HepG2 (cell line): ENCODE measurements at regions not wholly inside any gene's neighbourhood (a gene's known extent, or its start where the extent isn't known, plus 50 kb on each side); places are given as distances from the start of the nearest gene placed in this dataset.

ENCODE experiments used
- ATAC-seq: fragments of 200-7000 bp; cut with Tn5 transposase; 3 replicates; pipeline ENCODE4 v1.9.1; 2020; ENCODE audit warnings: mild to moderate bottlenecking, moderate library complexity
- BruUV-seq: library from RNA; stranded (reverse); fragments of 400-500 nt; replicated peaks from 2 replicates; lab custom pipeline; 2021; lab: Mats Ljungman, UMichigan
- CTCF ChIA-PET: fragments of 300-600 bp; formaldehyde crosslinking; extraction: SDS; loops from one replicate; lab custom pipeline; 2021; ENCODE audit warnings: low total read pairs, inconsistent platforms, low intra/inter-chr PET ratio; lab: Yijun Ruan, JAX
- POLR2A ChIA-PET: fragments of 350-600 bp; sonication (Branson Sonifier 250); formaldehyde crosslinking; loops from one replicate; lab custom pipeline; 2020; ENCODE audit warnings: antibody characterized with exemption, inconsistent platforms; lab: Yijun Ruan, JAX
- DNase-seq: peaks from one replicate; pipeline ENCODE4 v3.0.0-alpha.2; 2015; ENCODE audit warnings: low spot score
- FAIRE-seq: peaks from 3 replicates; lab custom pipeline; 2011; peaks lifted over from hg19 to GRCh38; lab: Jason Lieb, UNC
- H2AFZ ChIP-seq: one replicate; pipeline ENCODE4 v1.6.1; 2011; ENCODE audit warnings: low read length, inconsistent platforms
- H3K27ac ChIP-seq: fragments of 300-600 bp; 3 replicates; pipeline ENCODE4 v1.8.0; 2011; ENCODE audit warnings: mixed run types, mild to moderate bottlenecking, mixed read lengths, low read length, inconsistent platforms; ENCODE audit not compliant: insufficient read depth; ENCODE audit errors: extremely low read length
- H3K27me3 ChIP-seq, 2 experiments: fragments of 200-600 bp in 1 of 2; 2 replicates in 1 of 2; 3 replicates in 1 of 2; pipeline versions ENCODE4 v1.6.0 to v1.8.0; 2011; ENCODE audit warnings: low read length in 2 of 2, mild to moderate bottlenecking in 2 of 2, moderate library complexity in 2 of 2, inconsistent platforms in 1 of 2; ENCODE audit not compliant: insufficient read depth in 2 of 2, control insufficient read depth in 1 of 2
- H3K36me3 ChIP-seq, 2 experiments: fragments of 200-600 bp in 1 of 2; replicated peaks in 1 of 2; 2 replicates in 1 of 2; 3 replicates in 1 of 2; pipeline versions ENCODE4 v1.5.1 to v1.8.0; 2011; ENCODE audit warnings: low read length in 2 of 2, inconsistent platforms in 1 of 2; ENCODE audit not compliant: insufficient read depth in 2 of 2, control insufficient read depth in 1 of 2
- H3K4me1 ChIP-seq: 2 replicates; pipeline ENCODE4 v1.5.1; 2012; ENCODE audit warnings: low read length, inconsistent platforms; ENCODE audit not compliant: insufficient read depth
- H3K4me2 ChIP-seq: 2 replicates; pipeline ENCODE4 v1.6.0; 2011; ENCODE audit warnings: low read depth, low read length, inconsistent platforms
- H3K4me3 ChIP-seq, 3 experiments: fragments of 200-600 bp in 1 of 3; sonication (generic), shearing (Covaris generic) in 1 of 3; replicated peaks in 1 of 3; 2 replicates each; pipeline ENCODE4 v1.5.1; 2011 to 2016; ENCODE audit warnings: low read length in 3 of 3, inconsistent platforms in 2 of 3, low read depth in 2 of 3, mild to moderate bottlenecking in 2 of 3, control low read depth in 1 of 3, mixed read lengths in 1 of 3; ENCODE audit not compliant: insufficient read depth in 1 of 3
- H3K79me2 ChIP-seq: one replicate; pipeline ENCODE4 v1.6.1; 2011; ENCODE audit warnings: low read length, inconsistent platforms; ENCODE audit not compliant: insufficient read depth
- H3K9ac ChIP-seq: 2 replicates; pipeline ENCODE4 v1.6.0; 2011; ENCODE audit warnings: mild to moderate bottlenecking, low read depth, low read length, inconsistent platforms; ENCODE audit not compliant: insufficient read depth
- H3K9me3 ChIP-seq: 2 replicates; pipeline ENCODE4 v1.5.1; 2012; ENCODE audit warnings: mild to moderate bottlenecking, low read length
- H4K20me1 ChIP-seq: 2 replicates; pipeline ENCODE4 v1.6.0; 2011; ENCODE audit warnings: inconsistent platforms, mild to moderate bottlenecking, low read length, moderate library complexity; ENCODE audit not compliant: insufficient read depth
- E2F5 ChIP-seq: sonication (generic); formaldehyde crosslinking; conservative IDR thresholded peaks from 2 replicates; pipeline ENCODE4 v1.4.0; 2020; ENCODE audit warnings: missing genetic modification reagents
- ELF1 ChIP-seq: sonication (generic); formaldehyde crosslinking; IDR thresholded peaks from 2 replicates; pipeline ENCODE4 v1.4.0; 2020; ENCODE audit warnings: missing genetic modification reagents
- EP300 ChIP-seq, 3 experiments: sonication (generic) in 1 of 3; formaldehyde crosslinking in 1 of 3; IDR thresholded peaks; 2 replicates each; pipeline versions ENCODE4 v1.5.1 to v1.6.1; 2011 to 2020; ENCODE audit warnings: low read depth in 2 of 3, low read length in 2 of 3, borderline replicate concordance in 1 of 3, improper control_type of control experiment in 1 of 3, mild to moderate bottlenecking in 1 of 3, missing genetic modification reagents in 1 of 3, moderate library complexity in 1 of 3
- FOXM1 ChIP-seq: sonication (generic); formaldehyde crosslinking; IDR thresholded peaks from 2 replicates; pipeline ENCODE4 v1.5.0; 2020; ENCODE audit warnings: missing genetic modification reagents
- GLI4 ChIP-seq: sonication (generic); formaldehyde crosslinking; IDR thresholded peaks from 2 replicates; pipeline ENCODE4 v1.5.1; 2020; ENCODE audit warnings: missing genetic modification reagents, mild to moderate bottlenecking, moderate library complexity, borderline replicate concordance
- KLF13 ChIP-seq: sonication (generic); formaldehyde crosslinking; IDR thresholded peaks from 2 replicates; pipeline ENCODE4 v1.4.0; 2020; ENCODE audit warnings: mild to moderate bottlenecking, missing genetic modification reagents
- KMT2A ChIP-seq: sonication (generic); formaldehyde crosslinking; IDR thresholded peaks from 2 replicates; pipeline ENCODE4 v1.4.0; 2020; ENCODE audit warnings: missing genetic modification reagents
- MTA3 ChIP-seq: sonication (generic); formaldehyde crosslinking; IDR thresholded peaks from 2 replicates; pipeline ENCODE4 v1.4.0; 2020; ENCODE audit warnings: missing genetic modification reagents
- NR1H2 ChIP-seq: sonication (generic); formaldehyde crosslinking; IDR thresholded peaks from 2 replicates; pipeline ENCODE4 v1.8.1; 2022; ENCODE audit warnings: low read depth, missing genetic modification reagents, borderline replicate concordance
- PAX8 ChIP-seq: sonication (generic); formaldehyde crosslinking; IDR thresholded peaks from 2 replicates; pipeline ENCODE4 v1.8.0; 2022; ENCODE audit warnings: mild to moderate bottlenecking, missing genetic modification reagents, borderline replicate concordance
- POLR2A ChIP-seq, 2 experiments: IDR thresholded peaks; 2 replicates each; pipeline ENCODE4 v1.6.1; 2011; ENCODE audit warnings: low read depth in 2 of 2, low read length in 2 of 2, mild to moderate bottlenecking in 1 of 2, moderate library complexity in 1 of 2; ENCODE audit not compliant: insufficient read depth in 1 of 2
- REL ChIP-seq: sonication (generic); formaldehyde crosslinking; conservative IDR thresholded peaks from 2 replicates; pipeline ENCODE4 v1.8.0; 2022; ENCODE audit warnings: mild to moderate bottlenecking, missing genetic modification reagents, moderate library complexity
- THAP9 ChIP-seq: sonication (generic); formaldehyde crosslinking; IDR thresholded peaks from 2 replicates; pipeline ENCODE4; 2020; ENCODE audit warnings: missing genetic modification reagents, mild to moderate bottlenecking, borderline replicate concordance
- ZMYM3 ChIP-seq: sonication (generic); formaldehyde crosslinking; IDR thresholded peaks from 2 replicates; pipeline ENCODE4 v1.5.1; 2020; ENCODE audit warnings: mild to moderate bottlenecking, missing genetic modification reagents
- ZNF121 ChIP-seq: sonication (generic); formaldehyde crosslinking; IDR thresholded peaks from 2 replicates; pipeline ENCODE4 v1.5.0; 2020; ENCODE audit warnings: mild to moderate bottlenecking, missing genetic modification reagents
- ZNF839 ChIP-seq: sonication (generic); formaldehyde crosslinking; IDR thresholded peaks from 2 replicates; pipeline ENCODE4 v1.4.0; 2020; ENCODE audit warnings: missing genetic modification reagents, mild to moderate bottlenecking, borderline replicate concordance
- WGBS: methylation state at CpG from one replicate; pipeline ENCODE4 v1.1.6; 2017; ENCODE audit warnings: low lambda C conversion rate; 5-methylcytosine and 5-hydroxymethylcytosine counted together
- in situ Hi-C: cut with HindIII; loops from 2 replicates; pipeline ENCODE4 v1.10.0; 2017; ENCODE audit warnings: low pct_unique_long_range_greater_than_20kb; ENCODE audit not compliant: extremely low pct_ligation_motif_present
- intact Hi-C: fragments of 100-400 bp; cut with micrococcal nuclease; formaldehyde crosslinking; loops from one replicate; pipeline ENCODE4 v1.10.0; 2022; ENCODE audit not compliant: unreplicated experiment
- TF ChIP-seq, protein P1 (sequence below): sonication (generic); formaldehyde crosslinking; IDR thresholded peaks from 2 replicates; pipeline ENCODE4 v1.4.0; 2020; ENCODE audit warnings: mild to moderate bottlenecking, low read depth, missing genetic modification reagents

- Histone ChIP-seq H3K36me3 (no peaks in the 10 kb centered on the region), H3K9me3 (no peaks in the 10 kb centered on the region), H3K4me1 (no peaks in the 10 kb centered on the region), H4K20me1 (no peaks in the 10 kb centered on the region), H3K27me3 (no peaks in the 10 kb centered on the region), H3K4me2 (no peak overlapping the region), H3K9ac (no peak overlapping the region), H3K4me3 (no peak overlapping the region), H3K27ac (no peak overlapping the region), H2AFZ (no peak overlapping the region), H3K79me2 (no peaks in the 10 kb centered on the region)
- intact Hi-C loops (no loop called here), in situ Hi-C loops (no loop called here)
- DNase-seq = no peak
- ChIA-PET CTCF (no interaction called here), POLR2A (no interaction called here)
- WGBS = 3% methylated on average over 1 of the region's 1 CpG
- no TSS peak for BruUV-seq
- FAIRE-seq = no peak
- no peak for ATAC-seq
- no peak for TF ChIP-seq KLF13 (CRISPR knock-in tag)
- TF ChIP-seq KMT2A (CRISPR knock-in tag) = no peak
- TF ChIP-seq ZNF839 (CRISPR knock-in tag) = no peak
- TF ChIP-seq, protein P1, sequence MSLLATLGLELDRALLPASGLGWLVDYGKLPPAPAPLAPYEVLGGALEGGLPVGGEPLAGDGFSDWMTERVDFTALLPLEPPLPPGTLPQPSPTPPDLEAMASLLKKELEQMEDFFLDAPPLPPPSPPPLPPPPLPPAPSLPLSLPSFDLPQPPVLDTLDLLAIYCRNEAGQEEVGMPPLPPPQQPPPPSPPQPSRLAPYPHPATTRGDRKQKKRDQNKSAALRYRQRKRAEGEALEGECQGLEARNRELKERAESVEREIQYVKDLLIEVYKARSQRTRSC (CRISPR knock-in tag) = no peak
- TF ChIP-seq ELF1 = no peak
- TF ChIP-seq PAX8 (CRISPR knock-in tag) = no peak
- no peak for TF ChIP-seq E2F5
- TF ChIP-seq FOXM1 = no peak
- TF ChIP-seq POLR2A (IDR thresholded peaks at IDR 0.05; ENCODE audit: insufficient read depth in 1 of 2, low read depth in 2 of 2, low read length in 2 of 2) = no peak
Observed at GRCh38 chr3:117537949-117538348, 828.4 kb downstream of the TUSC7 start.

DNA sequence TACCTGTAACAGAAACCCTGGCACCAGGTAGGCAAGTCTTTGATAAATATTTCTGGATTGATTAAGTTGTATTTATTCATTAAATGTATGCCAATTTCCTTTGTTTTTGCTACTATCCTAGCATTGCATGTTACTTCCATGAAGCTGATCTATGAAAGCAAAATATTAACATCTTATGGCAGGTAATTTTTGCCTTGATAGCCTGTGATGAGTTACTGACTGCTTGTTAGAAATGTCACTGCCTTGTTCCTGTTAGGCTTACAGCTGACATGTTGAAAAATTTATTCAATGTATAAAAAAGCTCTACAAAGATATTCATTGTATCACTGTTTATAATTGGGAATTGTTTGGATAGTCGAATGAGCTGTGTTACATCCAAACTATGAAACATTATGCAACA lies 830.1 kb downstream of the TUSC7 start:
- DNase-seq (no peak), FAIRE-seq (no peak), ATAC-seq (no peak)
- Histone ChIP-seq H3K79me2 (no peaks in the 10 kb centered on the region), H3K4me1 (no peaks in the 10 kb centered on the region), H3K4me3 (no peak overlapping the region), H4K20me1 (no peaks in the 10 kb centered on the region), H3K9ac (no peak overlapping the region), H2AFZ (no peak overlapping the region), H3K27me3 (no peaks in the 10 kb centered on the region), H3K27ac (no peak overlapping the region), H3K4me2 (no peak overlapping the region), H3K9me3 (no peaks in the 10 kb centered on the region), H3K36me3 (no peaks in the 10 kb centered on the region)
- intact Hi-C loops = no loop called here
- POLR2A ChIA-PET = no interaction called here
- BruUV-seq = no TSS peak
- in situ Hi-C loops = no loop called here
- 2% methylated on average over 1 of the region's 1 CpG for WGBS
- CTCF ChIA-PET = no interaction called here
- no peak for TF ChIP-seq ZMYM3 (CRISPR knock-in tag)
- TF ChIP-seq REL (CRISPR knock-in tag) = no peak
- no peak for TF ChIP-seq GLI4
- TF ChIP-seq MTA3 = no peak
- TF ChIP-seq THAP9 (CRISPR knock-in tag) = no peak
- TF ChIP-seq NR1H2 = no peak
- no peak for TF ChIP-seq ZNF121 (CRISPR knock-in tag)
- no peak for TF ChIP-seq EP300 (IDR thresholded peaks at IDR 0.05; ENCODE audit: low read depth in 2 of 2, low read length in 2 of 2)
- TF ChIP-seq EP300 (CRISPR knock-in tag; IDR thresholded peaks at IDR 0.05; ENCODE audit: borderline replicate concordance) = no peak
